Left lung (tissue), 4 donors: ENCODE measurements at regions not wholly inside any gene's neighbourhood (a gene's known extent, or its start where the extent isn't known, plus 50 kb on each side); places are given as distances from the start of the nearest gene placed in this dataset.

ENCODE experiments used
- ATAC-seq: fragments of 200-7000 bp; cut with Tn5 transposase; one replicate; pipeline ENCODE4 v1.9.1; 2020; ENCODE audit warnings: moderate library complexity
- DNase-seq, 4 donors: peaks; one replicate each; pipeline ENCODE4 v3.0.0-alpha.2; 2013 to 2020
- H3K27ac ChIP-seq, 2 donors: fragments of 200-600 bp; sonication (generic) in 1 of 2; one replicate each; pipeline versions ENCODE4 v1.5.0 to v1.8.0; 2020 to 2021
- H3K27me3 ChIP-seq, 2 donors: fragments of 200-600 bp; sonication (generic) in 1 of 2; one replicate each; pipeline versions ENCODE4 v1.5.0 to v1.8.0; 2020 to 2021
- H3K36me3 ChIP-seq, 2 donors: fragments of 200-600 bp; sonication (generic) in 1 of 2; one replicate each; pipeline versions ENCODE4 v1.5.0 to v1.8.0; 2020 to 2021
- H3K4me1 ChIP-seq, 2 donors: fragments of 200-600 bp; one replicate each; pipeline ENCODE4 v1.8.0; 2021
- H3K4me3 ChIP-seq, 2 donors: fragments of 200-600 bp; sonication (generic) in 1 of 2; one replicate each; pipeline versions ENCODE4 v1.5.0 to v1.8.0; 2020 to 2021; ENCODE audit warnings: mild to moderate bottlenecking in 1 of 2
- H3K9me3 ChIP-seq, 2 donors: fragments of 200-600 bp; sonication (generic) in 1 of 2; one replicate each; pipeline versions ENCODE4 v1.5.0 to v1.8.0; 2020 to 2021
- intact Hi-C, 2 donors: fragments of 100-400 bp; cut with DNase I; formaldehyde crosslinking; loops; one replicate each; pipeline versions ENCODE4 v1.11.2 to v1.14.2; 2022
- TF ChIP-seq, protein P1 (sequence below), 2 donors: fragments of 200-600 bp; sonication (generic) in 1 of 2; IDR thresholded peaks; one replicate each; pipeline versions ENCODE4 v1.5.0 to v1.8.0; 2021; ENCODE audit warnings: antibody characterized with exemption in 2 of 2
- donor health status: DM: no; HTN: yes; CAD: no.
- donor health status: DM: no; HTN: no; CAD: no.

- intact Hi-C loops = no loop called here
- no peaks in the 10 kb centered on the region for H3K9me3 ChIP-seq
- no peak for DNase-seq
- no peak overlapping the region for H3K27ac ChIP-seq
- no peak overlapping the region for H3K4me3 ChIP-seq
- H3K36me3 ChIP-seq = no peaks in the 10 kb centered on the region
- no peaks in the 10 kb centered on the region for H3K4me1 ChIP-seq
- no peak for ATAC-seq
- TF ChIP-seq, protein P1, sequence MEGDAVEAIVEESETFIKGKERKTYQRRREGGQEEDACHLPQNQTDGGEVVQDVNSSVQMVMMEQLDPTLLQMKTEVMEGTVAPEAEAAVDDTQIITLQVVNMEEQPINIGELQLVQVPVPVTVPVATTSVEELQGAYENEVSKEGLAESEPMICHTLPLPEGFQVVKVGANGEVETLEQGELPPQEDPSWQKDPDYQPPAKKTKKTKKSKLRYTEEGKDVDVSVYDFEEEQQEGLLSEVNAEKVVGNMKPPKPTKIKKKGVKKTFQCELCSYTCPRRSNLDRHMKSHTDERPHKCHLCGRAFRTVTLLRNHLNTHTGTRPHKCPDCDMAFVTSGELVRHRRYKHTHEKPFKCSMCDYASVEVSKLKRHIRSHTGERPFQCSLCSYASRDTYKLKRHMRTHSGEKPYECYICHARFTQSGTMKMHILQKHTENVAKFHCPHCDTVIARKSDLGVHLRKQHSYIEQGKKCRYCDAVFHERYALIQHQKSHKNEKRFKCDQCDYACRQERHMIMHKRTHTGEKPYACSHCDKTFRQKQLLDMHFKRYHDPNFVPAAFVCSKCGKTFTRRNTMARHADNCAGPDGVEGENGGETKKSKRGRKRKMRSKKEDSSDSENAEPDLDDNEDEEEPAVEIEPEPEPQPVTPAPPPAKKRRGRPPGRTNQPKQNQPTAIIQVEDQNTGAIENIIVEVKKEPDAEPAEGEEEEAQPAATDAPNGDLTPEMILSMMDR (IDR thresholded peaks at IDR 0.05) = no peak
- H3K27me3 ChIP-seq = no peaks in the 10 kb centered on the region
These were observed 114.2 kb downstream of the PPP1R3A start for GRCh38 chr7:113804475-113805095.

GRCh38 chr7:113801751-113802150 lies 117.1 kb downstream of the PPP1R3A start:
- H3K4me3 ChIP-seq = no peak overlapping the region
- intact Hi-C loops = no loop called here
- DNase-seq = no peak
- no peaks in the 10 kb centered on the region for H3K36me3 ChIP-seq
- TF ChIP-seq, protein P1 (IDR thresholded peaks at IDR 0.05) = no peak
- no peaks in the 10 kb centered on the region for H3K27me3 ChIP-seq
- no peak for ATAC-seq
- no peak overlapping the region for H3K27ac ChIP-seq
- H3K4me1 ChIP-seq = no peaks in the 10 kb centered on the region
- no peaks in the 10 kb centered on the region for H3K9me3 ChIP-seq

DNA sequence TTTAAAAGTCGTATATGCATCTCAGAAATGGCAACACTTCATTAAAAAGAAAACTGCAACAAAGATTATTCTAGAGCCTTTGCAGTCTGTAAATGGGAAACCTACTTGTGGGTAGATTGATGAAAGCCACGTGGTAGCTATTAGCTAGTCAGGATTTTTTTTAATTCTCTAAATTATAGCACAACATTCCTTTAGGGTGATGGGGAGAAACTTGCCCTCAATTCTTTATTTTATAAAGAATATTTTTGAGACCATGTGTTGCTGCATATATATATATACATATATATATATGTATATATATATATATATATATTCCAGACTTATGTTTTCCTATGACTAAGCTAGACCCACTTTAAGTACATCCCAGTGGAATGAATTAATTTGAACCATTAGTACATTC lies 118.0 kb downstream of the PPP1R3A start:
- no peaks in the 10 kb centered on the region for H3K27me3 ChIP-seq
- intact Hi-C loops = no loop called here
- H3K27ac ChIP-seq = no peak overlapping the region
- no peak for DNase-seq
- no peaks in the 10 kb centered on the region for H3K4me1 ChIP-seq
- no peaks in the 10 kb centered on the region for H3K36me3 ChIP-seq
- ATAC-seq = no peak
- H3K9me3 ChIP-seq = no peaks in the 10 kb centered on the region
- no peak overlapping the region for H3K4me3 ChIP-seq
- TF ChIP-seq, protein P1 (IDR thresholded peaks at IDR 0.05) = no peak

DNA sequence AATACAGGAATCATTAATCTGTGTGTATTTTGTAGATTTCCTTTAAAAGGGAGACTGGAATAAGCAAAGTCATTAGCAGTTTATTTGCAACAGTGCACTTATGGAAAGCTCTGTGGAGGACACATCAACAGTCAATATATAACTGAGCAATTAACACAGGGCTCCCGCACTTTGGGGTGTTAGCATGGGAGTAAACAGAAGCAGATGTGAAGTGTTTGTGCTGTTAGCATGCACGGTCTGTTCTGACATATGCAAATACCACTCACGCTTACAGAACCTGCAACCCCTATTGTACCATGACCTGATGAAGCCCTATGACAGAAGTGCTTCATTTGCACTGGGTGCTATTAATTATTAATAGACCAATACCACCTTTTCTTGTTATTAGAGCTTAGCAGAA lies 118.9 kb downstream of the PPP1R3A start:
- intact Hi-C loops = no loop called here
- DNase-seq (no peak), ATAC-seq (no peak)
- Histone ChIP-seq H3K4me3 (no peak overlapping the region), H3K27me3 (no peaks in the 10 kb centered on the region), H3K4me1 (no peaks in the 10 kb centered on the region), H3K9me3 (no peaks in the 10 kb centered on the region), H3K36me3 (no peaks in the 10 kb centered on the region), H3K27ac (no peak overlapping the region)
- TF ChIP-seq, protein P1 (IDR thresholded peaks at IDR 0.05) = no peak

GRCh38 chr7:113797420-113798010 lies 121.3 kb downstream of the PPP1R3A start:
- no peaks in the 10 kb centered on the region for H3K27me3 ChIP-seq
- ATAC-seq (no peak), DNase-seq (no peak)
- intact Hi-C loops = no loop called here
- H3K4me1 ChIP-seq = no peaks in the 10 kb centered on the region
- TF ChIP-seq, protein P1 (IDR thresholded peaks at IDR 0.05) = no peak
- H3K4me3 ChIP-seq = no peak overlapping the region
- H3K9me3 ChIP-seq = no peaks in the 10 kb centered on the region
- H3K27ac ChIP-seq = no peak overlapping the region
- no peaks in the 10 kb centered on the region for H3K36me3 ChIP-seq
